GM19043 (cell line): ENCODE measurements at regions not wholly inside any gene's neighbourhood (a gene's known extent, or its start where the extent isn't known, plus 50 kb on each side); places are given as distances from the start of the nearest gene placed in this dataset.

ENCODE experiments used
- ATAC-seq: cut with Tn5 transposase; IDR thresholded peaks from one replicate; pipeline ENCODE4 v1.9.1; 2021; ENCODE audit warnings: low read depth; ENCODE audit not compliant: unreplicated experiment

GRCh38 chr9:7405924-7406604, 393.5 kb downstream of the DMAC1 start:
- peak; percentile 73 for ATAC-seq

- no peak for ATAC-seq
Observed at GRCh38 chr9:7403839-7404487, 395.6 kb downstream of the DMAC1 start.

GRCh38 chr9:7403028-7403389, 396.6 kb downstream of the DMAC1 start:
- ATAC-seq, result no peak

DNA sequence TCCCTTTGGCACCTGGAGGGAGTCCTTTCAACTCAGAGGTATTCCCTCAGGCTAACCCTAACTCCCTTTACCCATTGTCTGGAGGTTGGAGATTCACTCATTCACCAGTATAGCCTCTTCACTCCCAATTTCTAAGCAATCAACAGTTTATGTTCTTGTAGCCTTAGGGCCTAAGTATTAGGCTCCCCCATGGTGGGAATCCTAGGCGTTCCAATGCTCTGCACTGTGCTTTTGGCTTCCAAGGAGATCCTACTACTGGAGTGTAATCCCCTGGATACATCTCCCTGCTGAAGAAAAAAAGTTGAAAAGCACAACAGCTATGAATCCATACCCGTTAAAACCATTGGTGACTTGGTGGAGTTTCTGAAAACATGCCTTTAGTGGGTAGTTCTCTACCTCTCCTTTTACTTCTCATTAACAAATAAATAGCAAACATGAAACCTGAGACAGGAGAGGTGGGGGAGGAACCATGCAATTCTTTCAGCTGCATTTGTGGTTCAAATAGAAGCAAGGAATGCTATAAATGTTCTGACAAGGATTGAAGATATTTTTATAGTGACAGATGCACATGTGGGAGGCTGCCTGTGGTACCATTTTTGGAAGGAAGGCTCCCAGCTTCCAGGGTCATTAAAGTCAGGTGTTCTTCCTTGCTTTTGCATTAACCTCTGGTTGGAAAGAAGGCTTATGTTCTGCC, 397.1 kb downstream of the DMAC1 start:
- no peak for ATAC-seq

- ATAC-seq, result no peak
Observed at GRCh38 chr9:7401116-7401515, 398.5 kb downstream of the DMAC1 start.

DNA sequence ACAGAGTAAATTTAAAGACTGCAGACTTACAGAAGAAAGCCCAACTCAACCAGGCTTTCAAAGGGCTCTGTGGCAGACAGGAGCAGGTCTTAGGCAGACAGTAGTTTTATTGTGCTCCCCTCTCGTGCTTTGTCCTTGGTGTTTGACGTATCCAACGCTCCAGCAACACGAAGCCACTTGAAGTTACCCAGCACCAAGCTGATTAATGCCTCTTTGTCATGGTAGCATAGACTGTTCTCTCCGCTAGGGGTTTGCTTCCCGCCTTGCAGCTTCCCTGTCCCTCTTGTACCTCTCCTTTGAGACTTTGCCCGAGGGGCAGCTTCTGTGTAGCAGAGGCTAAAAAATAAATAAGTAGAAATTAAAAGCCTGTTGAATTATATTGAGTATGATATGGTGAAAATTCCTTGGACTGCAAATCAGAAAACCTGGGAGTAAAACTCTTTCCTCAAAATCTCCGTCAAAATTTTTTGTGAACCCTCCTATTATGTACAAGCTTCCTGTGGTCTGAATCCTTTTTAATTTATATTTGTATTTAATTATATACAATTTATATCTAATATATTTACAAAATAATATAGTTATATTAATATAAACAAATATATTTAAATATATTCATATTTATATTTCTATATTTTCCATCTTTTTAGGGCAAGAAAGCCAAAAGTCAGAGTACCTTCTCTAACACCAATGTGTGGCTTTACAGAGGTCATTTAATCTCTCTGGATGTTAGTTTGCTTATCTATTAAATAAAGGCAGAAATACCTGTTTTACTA, 405.4 kb downstream of the DMAC1 start:
- no peak for ATAC-seq

- no peak for ATAC-seq
Observed at GRCh38 chr9:7392148-7392547, 407.4 kb downstream of the DMAC1 start.

GRCh38 chr9:7388755-7389154, 410.8 kb downstream of the DMAC1 start:
- no peak for ATAC-seq

- ATAC-seq, result no peak
Observed at GRCh38 chr9:7387840-7388239, 411.7 kb downstream of the DMAC1 start.

- no peak for ATAC-seq
Observed at GRCh38 chr9:7382304-7382703, 417.3 kb downstream of the DMAC1 start.

GRCh38 chr9:7377489-7377888, 422.1 kb downstream of the DMAC1 start:
- no peak for ATAC-seq

DNA sequence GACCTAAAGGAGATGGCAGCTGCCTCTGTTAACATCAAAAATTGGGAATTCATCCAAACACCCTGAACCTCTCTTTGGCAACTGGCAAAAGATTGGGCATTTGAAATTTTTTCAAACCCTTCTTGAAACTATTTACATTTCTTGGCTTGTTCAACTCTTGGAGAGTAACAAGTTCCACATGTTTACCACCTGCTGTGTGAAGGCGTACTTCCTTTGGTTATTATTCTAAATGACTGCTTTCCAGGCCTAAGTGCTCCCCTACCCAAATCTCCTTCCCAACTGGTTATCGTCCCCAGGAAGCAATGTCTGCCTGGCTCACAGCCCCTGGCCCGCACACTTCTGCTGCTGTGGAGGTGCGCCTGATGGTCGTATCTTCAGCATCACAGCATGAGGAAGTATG, 422.7 kb downstream of the DMAC1 start:
- no peak for ATAC-seq

- no peak for ATAC-seq
Observed at GRCh38 chr9:7376213-7376612, 423.4 kb downstream of the DMAC1 start.

DNA sequence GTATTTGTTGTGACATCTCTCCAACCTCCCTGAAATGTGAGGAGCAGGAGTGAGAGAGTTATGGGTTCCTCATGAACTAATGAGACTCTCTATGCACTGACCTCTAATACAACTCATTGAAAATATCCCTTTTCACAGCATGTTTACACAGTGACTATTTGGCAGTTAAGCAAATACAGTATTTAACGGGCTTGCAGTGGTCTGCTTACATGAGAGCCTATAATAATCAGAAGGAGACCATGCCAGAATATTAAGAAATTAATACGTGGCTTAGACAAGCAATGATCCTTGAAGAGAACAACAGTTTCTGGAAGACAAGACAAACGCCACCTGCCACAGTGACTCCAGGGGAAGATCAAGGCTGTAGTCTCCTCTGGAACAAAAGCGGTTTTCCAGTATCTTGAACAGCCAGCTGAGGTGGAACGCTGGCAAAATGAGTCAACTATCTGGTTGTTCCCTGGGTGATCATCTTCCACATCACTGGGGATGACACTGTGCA, 424.5 kb downstream of the DMAC1 start:
- no peak for ATAC-seq

- ATAC-seq, result no peak
Observed at GRCh38 chr9:7370988-7371387, 428.6 kb downstream of the DMAC1 start.

DNA sequence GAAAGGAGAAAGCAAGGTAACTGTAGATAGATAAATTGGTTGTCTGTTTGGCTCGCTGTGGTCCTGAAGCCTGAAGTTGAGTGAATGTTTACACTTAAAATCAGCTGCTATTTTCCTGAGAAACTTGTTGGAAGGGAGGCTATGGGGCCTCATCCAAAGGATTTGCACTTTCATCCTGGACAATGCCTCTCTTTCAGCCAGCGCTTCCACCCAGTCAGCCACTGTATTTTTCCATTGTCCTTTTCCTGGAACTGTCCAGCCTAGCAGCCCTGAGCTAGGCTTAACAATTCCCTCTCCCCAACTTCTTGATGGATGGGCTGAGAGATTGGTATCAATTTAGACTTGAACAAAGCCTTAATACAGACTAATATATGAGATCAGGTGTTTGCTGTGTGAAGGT, 429.2 kb downstream of the DMAC1 start:
- ATAC-seq, result no peak

GRCh38 chr9:7369384-7369821, 430.2 kb downstream of the DMAC1 start:
- no peak for ATAC-seq

DNA sequence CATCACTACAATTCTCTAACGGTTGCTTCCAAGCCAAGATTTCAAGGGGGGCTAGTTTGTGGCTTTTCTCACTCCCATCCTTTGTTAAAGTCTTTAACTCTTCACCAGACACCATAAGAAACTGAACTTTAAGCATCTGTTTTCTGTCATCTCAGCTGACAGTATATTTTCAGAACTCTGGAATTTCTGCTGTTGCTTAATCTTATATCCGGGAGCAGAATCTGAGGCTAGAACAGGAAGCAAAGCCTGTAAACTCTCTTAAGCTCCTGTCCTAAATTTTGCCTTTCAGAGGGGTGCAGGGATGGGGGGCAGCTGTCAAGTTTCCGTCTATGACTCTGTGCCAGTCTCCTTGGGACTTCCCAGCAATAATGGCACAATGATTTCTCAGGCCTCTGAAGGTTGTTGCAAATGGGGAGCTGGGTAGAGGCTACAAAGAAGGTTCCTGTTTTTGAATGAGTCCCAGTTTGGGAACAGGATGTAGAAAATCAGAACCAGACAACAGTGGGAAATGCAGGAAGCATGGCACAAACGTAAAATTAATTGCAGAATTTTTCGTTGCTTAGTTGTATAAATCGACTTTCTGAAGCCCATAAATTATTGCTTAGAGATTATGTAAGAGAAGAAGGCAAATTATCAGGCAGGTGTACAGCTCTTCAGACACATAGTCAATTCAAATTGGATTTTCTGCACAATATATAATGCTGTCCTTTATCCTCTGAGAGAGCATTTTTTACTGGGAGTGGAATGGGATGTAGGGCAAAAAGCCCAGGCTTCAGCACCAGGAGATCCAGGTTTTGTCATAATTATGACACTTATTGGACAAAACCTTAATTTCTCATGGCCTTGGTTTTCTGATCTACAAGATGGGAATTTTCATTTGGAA, 430.9 kb downstream of the DMAC1 start:
- ATAC-seq, result no peak

DNA sequence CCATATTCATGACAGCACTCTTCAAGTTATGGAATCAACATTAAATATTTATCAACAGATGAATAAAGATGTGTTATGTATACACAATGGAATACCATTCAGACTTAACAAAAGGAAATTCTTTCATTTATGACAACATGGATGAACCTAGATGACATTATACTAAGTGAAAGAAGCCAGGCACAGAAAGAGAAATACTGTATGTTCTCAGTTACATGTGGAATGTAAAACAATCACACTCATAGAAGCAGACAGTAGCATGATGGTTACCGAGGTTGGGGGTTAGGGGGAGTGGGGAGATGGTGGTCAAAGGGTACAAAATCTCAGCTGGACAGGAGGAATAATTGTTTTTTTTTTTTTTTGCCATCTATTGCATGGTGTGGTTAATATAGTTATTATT, 431.9 kb downstream of the DMAC1 start:
- ATAC-seq, result no peak

- ATAC-seq, result no peak
Observed at GRCh38 chr9:7366121-7366520, 433.5 kb downstream of the DMAC1 start.
